GM12878 (cell line): ENCODE measurements at regions not wholly inside any gene's neighbourhood (a gene's known extent, or its start where the extent isn't known, plus 50 kb on each side); places are given as distances from the start of the nearest gene placed in this dataset.

Experiments used
- ATAC-seq: fragments of 200-7000 bp; cut with Tn5 transposase; 3 replicates; pipeline ENCODE4 v1.9.1; 2020; ENCODE audit warnings: mild to moderate bottlenecking, moderate library complexity
- BruUV-seq: library from RNA; stranded (reverse); fragments of 400-500 nt; replicated peaks from 2 replicates; lab custom pipeline; 2021; lab: Mats Ljungman, UMichigan
- CTCF ChIA-PET: fragments of 300-600 bp; sonication (Branson Sonifier 250); formaldehyde crosslinking; extraction: SDS; loops from one replicate; lab custom pipeline; 2021; ENCODE audit warnings: inconsistent platforms; lab: Yijun Ruan, JAX
- POLR2A ChIA-PET: fragments of 350-600 bp; formaldehyde crosslinking; extraction: SDS; loops from one replicate; lab custom pipeline; 2021; ENCODE audit warnings: inconsistent platforms; lab: Charles Lee
- RAD21 ChIA-PET: fragments of 300-600 bp; sonication (Branson Sonifier 250); formaldehyde crosslinking; loops from one replicate; lab custom pipeline; 2023; ENCODE audit warnings: antibody characterized with exemption; ENCODE audit not compliant: unreplicated experiment; lab: Charles Lee
- SMC1A ChIA-PET: fragments of 300-600 bp; sonication (Branson Sonifier 250); formaldehyde crosslinking; loops from one replicate; lab custom pipeline; 2023; ENCODE audit not compliant: unreplicated experiment, uncharacterized antibody; lab: Charles Lee
- DNase-seq: peaks from one replicate; pipeline ENCODE4 v3.0.0-alpha.2; 2011; ENCODE audit warnings: low read depth, low spot score
- FAIRE-seq: peaks from 3 replicates; lab custom pipeline; 2011; peaks lifted over from hg19 to GRCh38; lab: Jason Lieb, UNC
- H2AFZ ChIP-seq: 2 replicates; pipeline ENCODE4 v1.6.0; 2011; ENCODE audit warnings: low read depth, low read length, control low read depth; ENCODE audit not compliant: control insufficient read depth
- H3K27ac ChIP-seq: 2 replicates; pipeline ENCODE4 v1.5.1; 2011; ENCODE audit warnings: control low read depth; ENCODE audit not compliant: control insufficient read depth, insufficient read depth
- H3K27me3 ChIP-seq, 2 experiments: replicated peaks in 1 of 2; 2 replicates each; pipeline versions ENCODE4 v1.6.0 to v1.6.1; 2011; ENCODE audit warnings: low read length in 1 of 2; ENCODE audit not compliant: control insufficient read depth in 2 of 2, insufficient read depth in 2 of 2
- H3K36me3 ChIP-seq, 2 experiments: 2 replicates each; pipeline ENCODE4 v1.5.1; 2011; ENCODE audit warnings: low read length in 1 of 2; ENCODE audit not compliant: control insufficient read depth in 2 of 2, insufficient read depth in 2 of 2
- H3K4me1 ChIP-seq: 2 replicates; pipeline ENCODE4 v1.6.1; 2011; ENCODE audit warnings: mild to moderate bottlenecking, low read length, moderate library complexity, mixed read lengths; ENCODE audit not compliant: control insufficient read depth, insufficient read depth
- H3K4me2 ChIP-seq: 2 replicates; pipeline ENCODE4 v1.6.0; 2011; ENCODE audit warnings: control low read depth; ENCODE audit not compliant: control insufficient read depth, insufficient read depth
- H3K4me3 ChIP-seq: fragments of 200-600 bp; sonication (generic); 2 replicates; pipeline ENCODE4 v1.5.1; 2016
- H3K79me2 ChIP-seq: 2 replicates; pipeline ENCODE4 v1.6.0; 2011; ENCODE audit warnings: low read length; ENCODE audit not compliant: control insufficient read depth, insufficient read depth
- H3K9ac ChIP-seq: 2 replicates; pipeline ENCODE4 v1.8.0; 2011; ENCODE audit warnings: low read length, control low read depth, mixed read lengths; ENCODE audit not compliant: control insufficient read depth, insufficient read depth
- H3K9me3 ChIP-seq: replicated peaks from 3 replicates; pipeline ENCODE4 v1.5.1; 2011; ENCODE audit warnings: mild to moderate bottlenecking, low read length; ENCODE audit not compliant: control insufficient read depth, insufficient read depth
- H4K20me1 ChIP-seq: 2 replicates; pipeline ENCODE4 v1.6.0; 2011; ENCODE audit not compliant: control insufficient read depth, insufficient read depth
- BCL11A ChIP-seq: IDR thresholded peaks from 2 replicates; pipeline ENCODE4 v1.6.1; 2011; ENCODE audit warnings: low read depth, low read length
- CEBPB ChIP-seq, 2 experiments: fragments of 150-350 bp in 1 of 2; IDR thresholded peaks; 2 replicates each; pipeline ENCODE4 v1.6.1; 2012 to 2014; ENCODE audit warnings: low read depth in 2 of 2, low read length in 2 of 2, borderline replicate concordance in 1 of 2, inconsistent platforms in 1 of 2
- ELK1 ChIP-seq: IDR thresholded peaks from 2 replicates; pipeline ENCODE4 v1.6.1; 2012; ENCODE audit warnings: low read depth, low read length, improper control_type of control experiment
- ETV6 ChIP-seq, 2 experiments: fragments of 450-650 bp in 1 of 2; IDR thresholded peaks in 1 of 2; conservative IDR thresholded peaks in 1 of 2; 2 replicates each; pipeline ENCODE4 v1.6.1; 2014; ENCODE audit warnings: antibody characterized with exemption in 1 of 2, borderline replicate concordance in 1 of 2, low read depth in 1 of 2, mild to moderate bottlenecking in 1 of 2, moderate library complexity in 1 of 2
- FOS ChIP-seq: IDR thresholded peaks from 3 replicates; pipeline ENCODE4 v1.6.1; 2011; ENCODE audit warnings: borderline replicate concordance; ENCODE audit not compliant: insufficient read length; ENCODE audit errors: extremely low read depth
- IRF4 ChIP-seq: IDR thresholded peaks from 2 replicates; pipeline ENCODE4 v1.6.1; 2011; ENCODE audit warnings: low read depth, low read length
- NFIC ChIP-seq: IDR thresholded peaks from 2 replicates; pipeline ENCODE4 v1.6.1; 2012; ENCODE audit warnings: low read depth, mild to moderate bottlenecking, inconsistent platforms, low read length, moderate library complexity
- RAD21 ChIP-seq: IDR thresholded peaks from 2 replicates; pipeline ENCODE4 v1.6.1; 2011; ENCODE audit warnings: mild to moderate bottlenecking, low read depth, low read length, moderate library complexity; ENCODE audit not compliant: insufficient read depth
- SIN3A ChIP-seq: IDR thresholded peaks from 2 replicates; pipeline ENCODE4 v1.6.1; 2012; ENCODE audit warnings: low read depth, low read length, improper control_type of control experiment
- SIX5 ChIP-seq: IDR thresholded peaks from 2 replicates; pipeline ENCODE4 v1.6.1; 2011; ENCODE audit warnings: mild to moderate bottlenecking, low read depth, low read length, moderate library complexity; ENCODE audit not compliant: severe bottlenecking
- SMARCA5 ChIP-seq: fragments of 450-650 bp; IDR thresholded peaks from 2 replicates; pipeline ENCODE4 v1.6.1; 2017; ENCODE audit warnings: mild to moderate bottlenecking
- STAT3 ChIP-seq: IDR thresholded peaks from 2 replicates; pipeline ENCODE4 v1.6.1; 2011; ENCODE audit warnings: low read depth, low read length, improper control_type of control experiment
- WGBS: methylation state at CpG from one replicate; pipeline ENCODE4 v1.1.6; 2016; ENCODE audit warnings: low lambda C conversion rate; ENCODE audit not compliant: insufficient replicate concordance, insufficient coverage; ENCODE audit errors: missing lambda C conversion rate; 5-methylcytosine and 5-hydroxymethylcytosine counted together
- in situ Hi-C: fragments of 300-500 bp; cut with MboI; formaldehyde crosslinking; loops from 9 replicates; pipeline ENCODE4 v1.14.3; 2018; ENCODE audit warnings: mixed read lengths
- intact Hi-C: fragments of 100-400 bp; cut with micrococcal nuclease; formaldehyde crosslinking; loops from one replicate; pipeline ENCODE4 v1.14.2; 2022; ENCODE audit not compliant: unreplicated experiment
- TF ChIP-seq, protein P1 (sequence below): IDR thresholded peaks from 2 replicates; pipeline ENCODE4 v1.6.1; 2011; ENCODE audit warnings: borderline replicate concordance, low read depth, mild to moderate bottlenecking, moderate library complexity, low read length; ENCODE audit not compliant: insufficient read depth, poor library complexity, severe bottlenecking

DNA sequence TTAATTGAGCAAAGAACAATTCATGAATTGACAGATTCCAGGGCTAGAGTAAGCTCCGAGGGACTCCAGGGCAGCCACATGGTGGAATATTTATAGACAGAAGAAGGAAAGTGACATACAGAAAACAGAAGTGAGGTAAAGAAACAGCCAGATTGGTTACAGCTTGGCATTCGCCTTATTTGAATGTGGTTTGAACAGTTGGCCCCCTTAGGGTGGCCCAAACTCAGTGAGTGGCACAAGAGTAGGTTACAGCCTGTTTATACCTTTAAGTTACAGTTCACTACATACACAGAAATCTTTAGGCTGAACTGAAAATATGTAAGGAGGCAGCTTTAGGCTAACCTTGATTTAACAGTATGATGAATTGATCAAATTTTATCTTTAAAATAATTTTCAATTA, 174.5 kb upstream of the CNOT2 start (continued):
- TF ChIP-seq SIX5 (no peak), RAD21 (no peak), SMARCA5 (no peak), IRF4 (no peak), CEBPB (IDR thresholded peaks at IDR 0.05; ENCODE audit: borderline replicate concordance in 1 of 2, low read depth in 2 of 2, low read length in 2 of 2) (no peak), BCL11A (no peak), SIN3A (no peak), NFIC (no peak)

DNA sequence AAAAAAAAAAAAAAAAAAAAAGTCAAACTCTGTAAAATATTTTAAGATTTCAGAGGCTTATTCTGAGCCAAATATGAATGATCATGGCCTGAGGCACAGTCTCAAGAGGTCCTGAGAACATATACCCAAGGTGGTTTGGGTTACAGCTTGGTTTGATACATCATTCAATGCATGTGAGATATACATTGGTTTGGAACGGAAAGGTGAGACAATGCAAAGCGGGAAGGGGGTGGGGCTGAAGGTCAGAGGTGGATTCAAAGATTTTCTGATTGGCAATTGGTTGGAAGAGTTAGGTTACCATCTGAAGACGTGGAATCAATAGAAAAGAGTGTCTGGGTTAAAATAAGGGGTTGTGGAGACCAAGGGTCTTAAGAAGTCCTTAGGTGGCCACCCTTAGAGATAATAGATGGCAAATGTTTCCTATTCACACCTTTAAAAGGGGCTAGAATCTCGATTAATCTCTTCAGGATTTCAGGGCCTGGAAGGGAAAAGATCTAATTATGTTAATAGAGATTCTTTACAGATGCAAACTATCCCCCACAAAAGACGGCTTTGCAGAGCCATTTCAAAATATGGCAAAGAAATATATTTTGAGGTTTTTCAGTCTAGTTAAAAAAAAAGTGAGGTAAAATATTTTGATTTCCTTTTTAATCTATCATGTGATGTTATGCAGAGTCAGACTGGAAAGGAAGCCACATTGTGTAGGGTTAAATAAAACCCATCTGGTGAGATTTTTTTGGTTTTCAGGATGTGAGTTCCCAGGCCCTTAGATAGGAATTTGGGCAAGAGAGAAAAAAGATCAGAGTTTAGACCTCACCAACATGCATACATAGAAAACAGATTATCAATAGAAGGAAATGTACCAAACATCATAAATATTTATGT, 173.8 kb upstream of the CNOT2 start:
- WGBS = 33% methylated on average over 4 of the region's 5 CpGs
- FAIRE-seq = no peak
- H2AFZ ChIP-seq = no peak overlapping the region

More for the DNA sequence above, 173.8 kb upstream of the CNOT2 start:
- Histone ChIP-seq H3K4me3 (no peak overlapping the region), H3K4me2 (no peak overlapping the region), H3K9me3 (no peaks in the 10 kb centered on the region), H4K20me1 (no peaks in the 10 kb centered on the region), H3K9ac (no peak overlapping the region), H3K36me3 (no peaks in the 10 kb centered on the region), H3K27ac (no peak overlapping the region), H3K79me2 (no peaks in the 10 kb centered on the region), H3K4me1 (no peaks in the 10 kb centered on the region), H3K27me3 (no peaks in the 10 kb centered on the region)
- ChIA-PET POLR2A (interaction anchor here (0.5 kb wide), 1 partner anchor 353 kb away, joined by 3 read pairs; no protein-coding TSS in a partner anchor), CTCF (no interaction called here), SMC1A (no interaction called here), RAD21 (no interaction called here)
- no TSS peak for BruUV-seq
- no peak for DNase-seq
- in situ Hi-C loops = no loop called here
- ATAC-seq = no peak
- TF ChIP-seq STAT3 (no peak), ELK1 (no peak), ETV6 (conservative IDR thresholded peaks at IDR 0.05 in 1 of 2, IDR thresholded peaks at IDR 0.05 in 1 of 2; ENCODE audit: borderline replicate concordance in 1 of 2, low read depth in 1 of 2) (no peak), FOS (no peak)
- TF ChIP-seq, protein P1, sequence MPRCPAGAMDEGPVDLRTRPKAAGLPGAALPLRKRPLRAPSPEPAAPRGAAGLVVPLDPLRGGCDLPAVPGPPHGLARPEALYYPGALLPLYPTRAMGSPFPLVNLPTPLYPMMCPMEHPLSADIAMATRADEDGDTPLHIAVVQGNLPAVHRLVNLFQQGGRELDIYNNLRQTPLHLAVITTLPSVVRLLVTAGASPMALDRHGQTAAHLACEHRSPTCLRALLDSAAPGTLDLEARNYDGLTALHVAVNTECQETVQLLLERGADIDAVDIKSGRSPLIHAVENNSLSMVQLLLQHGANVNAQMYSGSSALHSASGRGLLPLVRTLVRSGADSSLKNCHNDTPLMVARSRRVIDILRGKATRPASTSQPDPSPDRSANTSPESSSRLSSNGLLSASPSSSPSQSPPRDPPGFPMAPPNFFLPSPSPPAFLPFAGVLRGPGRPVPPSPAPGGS = no peak
- intact Hi-C loops = no loop called here
